NCI-H2196 (cell line): ENCODE measurements at regions not wholly inside any gene's neighbourhood (a gene's known extent, or its start where the extent isn't known, plus 50 kb on each side); places are given as distances from the start of the nearest gene placed in this dataset.

Experiments
- DNase-seq: peaks from one replicate; lab custom pipeline; 2025; ENCODE audit not compliant: unreplicated experiment; lab: John Stamatoyannopoulos, UW

DNA sequence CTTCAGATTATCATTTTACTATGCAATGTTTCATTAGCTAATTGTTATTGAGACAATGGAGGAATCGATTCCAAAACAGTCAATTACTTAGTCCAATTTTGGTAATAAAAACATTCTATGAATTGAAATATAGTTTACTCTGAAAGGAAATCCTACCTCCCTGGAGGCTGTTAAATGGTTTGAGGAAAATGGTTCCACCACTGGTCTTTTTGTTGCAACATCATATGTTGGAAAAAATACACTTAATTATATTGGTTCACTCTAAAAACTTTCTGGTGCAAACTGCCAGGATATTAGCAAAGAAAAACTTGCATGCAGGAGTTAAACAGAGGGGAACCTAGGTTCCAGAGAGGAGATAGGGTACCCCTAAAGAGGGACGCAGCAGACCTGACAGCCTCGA, 267.3 kb upstream of the LYZL1 start:
- DNase-seq, result no peak

DNA sequence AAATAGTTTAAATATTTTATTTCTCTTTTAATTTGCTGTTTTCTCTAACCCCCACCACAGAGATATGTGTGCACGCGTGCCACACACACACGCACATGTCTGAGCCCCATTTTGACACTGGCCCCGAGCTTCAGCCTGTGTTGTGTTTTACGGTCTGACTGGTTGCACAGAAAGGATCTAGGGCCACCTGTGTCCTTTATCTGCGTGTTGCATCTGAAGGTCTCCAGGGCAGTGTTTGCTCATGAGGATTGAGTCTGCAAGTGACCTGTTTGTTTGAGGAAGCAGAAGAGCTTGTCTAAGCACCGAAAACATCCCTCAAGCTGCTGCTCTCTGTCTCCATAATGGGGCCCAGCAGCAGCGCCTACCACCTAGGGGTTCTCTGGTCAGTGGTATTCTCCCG, 266.4 kb upstream of the LYZL1 start:
- DNase-seq, result no peak

DNA sequence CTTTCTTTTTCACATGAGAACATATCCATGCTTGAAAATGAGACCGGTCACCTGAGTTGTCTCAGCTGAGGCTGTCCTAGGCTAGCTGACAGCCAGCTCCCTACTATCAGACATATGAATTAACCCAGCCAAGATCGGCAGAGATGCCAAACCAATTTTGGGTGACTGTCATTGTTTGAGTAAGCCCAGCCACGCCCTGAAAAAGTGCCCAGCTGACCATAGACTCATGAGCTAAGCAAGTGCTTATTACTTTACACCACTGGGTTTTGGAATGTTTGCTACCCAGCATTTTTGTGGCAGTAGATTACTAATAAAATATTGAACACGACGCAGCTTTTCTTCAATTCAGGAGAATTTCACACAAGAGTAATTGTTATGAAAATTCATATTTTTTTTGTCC, 265.2 kb upstream of the LYZL1 start:
- no peak for DNase-seq

DNA sequence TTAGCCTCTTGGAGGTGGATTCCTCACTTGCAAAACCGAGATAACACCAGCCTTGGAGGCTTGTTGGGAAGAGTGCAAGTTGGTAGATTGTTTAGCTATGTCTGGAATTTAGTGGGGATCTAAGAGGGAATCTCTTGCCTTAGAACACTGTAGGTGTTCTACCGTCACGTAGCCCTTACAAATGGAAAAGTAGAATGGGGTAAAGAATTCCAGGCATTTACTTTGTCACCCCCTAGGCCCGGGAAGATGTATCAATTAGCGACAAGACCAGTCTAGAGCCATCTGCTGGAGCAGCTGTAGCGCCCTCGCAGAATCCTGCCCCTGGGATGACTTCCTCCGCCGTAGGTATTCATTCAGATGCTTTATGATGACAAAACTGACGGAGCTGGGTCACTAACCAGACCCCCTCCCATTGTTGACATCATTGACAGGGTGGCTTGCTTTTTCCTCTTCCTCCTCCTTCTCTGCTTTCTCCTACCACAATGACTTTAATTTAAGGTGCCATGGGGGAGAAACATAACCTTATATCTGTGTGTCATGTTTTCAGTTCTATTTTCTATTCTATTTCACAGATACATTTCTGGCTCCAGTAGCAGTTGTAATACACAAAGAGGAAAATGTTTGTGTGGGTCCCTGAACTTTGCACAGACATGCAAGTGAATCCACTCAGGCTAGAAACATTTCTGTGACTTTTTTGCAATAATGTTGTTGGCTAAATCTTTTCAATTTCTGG, 262.6 kb upstream of the LYZL1 start:
- no peak for DNase-seq

- no peak for DNase-seq
Observed at GRCh38 chr10:29026802-29027580, 261.9 kb upstream of the LYZL1 start.

DNA sequence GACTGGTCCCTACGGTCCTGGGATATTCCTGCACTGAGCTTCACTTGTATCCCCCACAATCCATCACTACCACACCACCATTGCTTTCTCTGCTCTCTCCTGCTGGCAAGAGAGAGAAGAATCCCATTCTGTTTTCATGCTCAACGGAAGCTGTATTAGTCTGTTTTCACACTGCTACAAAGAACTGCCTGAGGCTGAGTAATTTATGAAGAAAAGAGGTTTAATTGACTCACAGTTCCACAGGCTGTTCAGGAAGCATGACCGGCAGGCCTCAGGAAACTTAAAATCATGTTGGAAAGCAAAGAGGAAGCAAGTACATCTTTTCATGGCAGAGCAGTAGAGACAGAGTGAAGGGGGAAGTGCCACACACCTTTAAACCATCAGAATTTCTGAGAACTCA, 260.4 kb upstream of the LYZL1 start:
- DNase-seq, result no peak

GRCh38 chr10:29030900-29031299, 258.0 kb upstream of the LYZL1 start:
- no peak for DNase-seq

GRCh38 chr10:29032169-29032568, 256.7 kb upstream of the LYZL1 start:
- no peak for DNase-seq

GRCh38 chr10:29033311-29033940, 255.4 kb upstream of the LYZL1 start:
- DNase-seq, result no peak

- DNase-seq, result no peak
Observed at GRCh38 chr10:29034592-29034991, 254.3 kb upstream of the LYZL1 start.

- no peak for DNase-seq
Observed at GRCh38 chr10:29035721-29036120, 253.1 kb upstream of the LYZL1 start.

- no peak for DNase-seq
Observed at GRCh38 chr10:29037348-29038113, 251.3 kb upstream of the LYZL1 start.

- DNase-seq, result no peak
Observed at GRCh38 chr10:29039091-29039490, 249.8 kb upstream of the LYZL1 start.

DNA sequence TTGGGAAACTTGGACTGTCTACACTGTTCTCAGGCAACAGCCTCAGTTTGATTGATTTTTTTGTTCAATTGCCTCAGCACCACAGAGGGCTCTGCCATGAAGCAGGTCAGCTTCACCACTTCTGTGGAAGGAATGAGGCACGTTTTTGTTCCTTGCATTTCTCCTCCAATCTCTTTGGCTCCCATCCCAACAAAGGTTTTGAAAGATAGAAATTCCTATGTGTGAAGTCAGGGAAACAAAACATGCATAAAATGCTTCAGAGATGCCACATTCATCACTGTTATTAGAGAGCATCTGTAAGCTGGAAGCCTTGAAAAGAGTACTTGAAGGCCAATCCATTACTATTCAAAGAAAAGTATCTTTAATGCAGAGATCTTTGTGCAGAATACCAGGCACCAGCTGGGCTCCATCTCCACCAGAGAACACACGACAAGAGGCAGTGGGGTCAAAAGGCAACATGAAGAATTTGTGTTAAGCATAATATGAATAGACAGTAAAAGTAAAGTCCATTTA, 249.1 kb upstream of the LYZL1 start:
- no peak for DNase-seq

DNA sequence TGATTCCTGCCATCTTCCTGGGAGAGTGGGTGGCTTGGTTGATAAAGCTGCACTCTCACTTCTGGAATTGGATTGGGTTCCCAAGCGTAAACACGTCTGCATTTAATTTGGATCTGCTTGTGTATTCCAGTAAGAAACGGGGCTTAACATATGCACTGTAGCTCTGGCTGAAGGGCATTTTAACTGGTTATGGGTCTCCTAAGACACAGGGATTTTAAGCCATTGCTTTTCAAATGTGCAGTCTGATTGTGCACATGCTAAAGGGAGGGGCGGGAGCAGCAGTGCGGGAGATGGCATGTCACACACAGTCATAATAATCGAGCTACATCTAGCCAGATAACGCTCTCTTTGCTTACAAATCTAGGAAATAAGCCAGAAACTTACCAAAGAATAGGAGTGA, 247.3 kb upstream of the LYZL1 start:
- DNase-seq, result no peak

- DNase-seq, result no peak
Observed at GRCh38 chr10:29048506-29048905, 240.4 kb upstream of the LYZL1 start.

GRCh38 chr10:29050081-29050480, 238.8 kb upstream of the LYZL1 start:
- DNase-seq, result no peak

DNA sequence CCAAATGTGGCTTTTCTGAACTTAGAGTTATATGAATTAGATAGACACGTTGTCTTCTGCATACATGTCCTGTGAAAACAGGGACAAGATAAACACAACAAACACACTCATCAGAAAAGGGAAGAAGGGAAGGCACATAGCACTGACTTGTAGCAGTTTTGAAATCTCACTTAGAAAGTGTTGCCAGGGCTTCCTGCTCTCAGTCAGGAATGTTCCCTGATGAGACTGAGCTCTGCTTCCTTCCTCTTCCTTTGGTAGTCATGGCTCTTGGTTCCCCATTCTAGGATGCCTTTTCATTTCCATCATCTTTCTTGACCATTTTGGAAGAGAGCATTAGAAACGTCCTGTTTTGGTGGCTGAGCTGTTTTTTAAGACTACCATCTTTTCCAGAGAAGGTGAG, 233.8 kb upstream of the LYZL1 start:
- no peak for DNase-seq

GRCh38 chr10:29056729-29057128, 232.1 kb upstream of the LYZL1 start:
- no peak for DNase-seq

DNA sequence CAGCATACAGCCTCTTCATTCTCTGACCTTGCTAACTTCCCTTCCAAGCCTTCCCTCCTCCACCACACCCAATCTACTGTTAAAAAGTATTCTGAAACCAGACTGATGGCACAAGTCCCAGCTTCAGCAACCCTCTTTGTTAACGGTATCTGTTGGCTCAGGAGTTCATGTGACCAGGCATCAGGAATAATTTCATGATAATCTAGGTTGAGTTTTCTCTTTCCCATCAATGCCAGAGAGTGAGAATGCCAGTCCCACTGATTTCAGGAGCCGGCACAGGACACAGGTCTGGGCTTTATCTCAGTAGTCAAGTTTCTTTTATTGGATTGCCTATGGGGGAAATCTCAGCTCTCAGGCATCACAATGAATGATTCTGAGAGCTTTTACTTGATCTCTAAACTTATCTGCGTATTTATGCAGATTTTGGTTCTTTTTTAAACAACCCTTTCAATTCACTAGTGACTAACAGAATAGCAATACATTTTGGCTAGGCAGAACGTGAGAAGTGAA, 231.0 kb upstream of the LYZL1 start:
- no peak for DNase-seq
